Neuron (in vitro differentiated cells): ENCODE measurements at regions not wholly inside any gene's neighbourhood (a gene's known extent, or its start where the extent isn't known, plus 50 kb on each side); places are given as distances from the start of the nearest gene placed in this dataset.

Experiments
- H2AFZ ChIP-seq: one replicate; pipeline ENCODE4 v1.6.1; 2013; ENCODE audit warnings: low read depth, mild to moderate bottlenecking, inconsistent platforms, low read length, moderate library complexity
- H3K27me3 ChIP-seq: one replicate; pipeline ENCODE4 v1.6.1; 2013; ENCODE audit warnings: low read length; ENCODE audit not compliant: insufficient read depth
- H3K36me3 ChIP-seq: one replicate; pipeline ENCODE4 v1.6.1; 2013; ENCODE audit warnings: low read length; ENCODE audit not compliant: insufficient read depth
- H3K4me1 ChIP-seq: one replicate; pipeline ENCODE4 v1.6.1; 2013; ENCODE audit warnings: low read length; ENCODE audit not compliant: insufficient read depth
- H3K4me3 ChIP-seq: 2 replicates; pipeline ENCODE4 v1.5.1; 2013; ENCODE audit warnings: mild to moderate bottlenecking, low read length, moderate library complexity
- H3K9me3 ChIP-seq: one replicate; pipeline ENCODE4 v1.6.1; 2013; ENCODE audit warnings: low read length

DNA sequence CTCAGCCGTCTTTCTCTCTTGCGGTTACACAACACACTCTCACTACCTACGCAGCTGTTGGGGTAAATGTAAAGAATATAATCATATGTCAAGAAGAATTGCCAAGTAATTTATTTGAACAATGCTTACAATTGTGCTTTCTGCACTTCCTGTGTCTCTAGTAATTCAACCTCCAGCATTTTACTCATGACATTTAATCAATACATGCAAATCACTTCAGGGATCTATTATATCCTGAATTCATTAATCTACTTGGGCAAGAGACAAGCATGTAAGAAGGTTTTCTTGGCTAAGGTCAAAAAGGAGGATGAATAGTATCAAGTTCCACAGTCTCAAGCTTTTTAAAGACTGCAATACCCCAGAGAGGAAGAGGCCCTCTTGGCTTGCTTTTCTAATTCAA, 562.9 kb upstream of the ADARB2 start:
- H2AFZ ChIP-seq, result no peak overlapping the region
- H3K27me3 ChIP-seq, result no peaks in the 10 kb centered on the region
- H3K4me1 ChIP-seq, result no peaks in the 10 kb centered on the region
- H3K36me3 ChIP-seq, result no peaks in the 10 kb centered on the region
- no peak overlapping the region for H3K4me3 ChIP-seq
- no peaks in the 10 kb centered on the region for H3K9me3 ChIP-seq

DNA sequence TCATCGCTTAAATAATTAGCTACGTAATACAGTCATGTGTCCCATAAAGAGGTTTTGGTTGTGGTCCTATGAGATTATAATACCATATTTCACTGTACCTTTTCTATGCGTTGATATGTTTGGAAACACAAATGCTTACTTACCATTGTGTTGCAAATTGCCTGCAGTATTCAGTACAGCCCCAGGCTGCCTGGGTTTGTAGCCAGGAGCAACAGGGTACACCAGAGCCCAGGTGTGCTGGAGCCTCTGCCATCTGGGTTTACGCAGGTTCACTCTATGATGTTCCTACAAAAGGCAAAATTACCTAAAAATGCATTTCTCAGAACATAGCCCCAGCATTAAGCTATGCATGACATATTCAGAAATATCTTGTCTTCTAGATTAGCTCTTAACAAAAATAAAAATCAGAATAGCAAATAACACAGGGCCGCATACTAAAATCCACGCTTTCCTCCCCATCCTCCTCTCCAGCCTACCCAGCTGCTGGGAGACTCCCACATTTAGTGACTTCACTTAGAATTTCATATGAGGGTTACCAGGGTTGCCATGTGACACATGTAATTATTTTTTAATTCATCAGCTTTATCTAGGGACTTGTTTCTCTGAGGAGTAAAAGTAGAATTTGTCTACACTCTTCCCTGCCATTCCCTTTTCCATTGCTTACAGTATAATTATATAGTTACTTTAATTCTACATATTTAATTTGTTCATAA, 559.0 kb upstream of the ADARB2 start:
- no peaks in the 10 kb centered on the region for H3K9me3 ChIP-seq
- H2AFZ ChIP-seq, result no peak overlapping the region
- H3K36me3 ChIP-seq, result no peaks in the 10 kb centered on the region
- H3K27me3 ChIP-seq, result no peaks in the 10 kb centered on the region
- no peaks in the 10 kb centered on the region for H3K4me1 ChIP-seq
- no peak overlapping the region for H3K4me3 ChIP-seq

DNA sequence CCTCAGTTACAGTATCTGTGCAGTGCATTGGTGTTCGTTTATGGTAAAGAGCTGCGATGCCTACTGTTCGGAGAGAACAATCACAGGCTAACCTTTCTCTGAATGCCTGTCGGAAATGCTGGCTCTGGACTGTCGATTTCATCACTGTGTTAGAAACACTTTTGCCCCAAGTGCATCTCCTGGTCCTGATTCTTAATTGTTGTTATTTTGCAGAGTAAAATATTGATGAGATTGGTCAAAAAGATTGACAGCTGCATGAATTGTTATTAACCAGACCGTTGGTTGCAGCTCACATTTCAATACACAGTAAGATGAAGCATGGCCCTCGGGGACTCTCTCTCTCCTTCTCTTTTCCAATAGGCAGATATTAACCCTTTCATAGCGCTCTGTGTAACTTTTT, 557.4 kb upstream of the ADARB2 start:
- H3K27me3 ChIP-seq, result no peaks in the 10 kb centered on the region
- H3K36me3 ChIP-seq, result no peaks in the 10 kb centered on the region
- H2AFZ ChIP-seq, result no peak overlapping the region
- H3K9me3 ChIP-seq, result no peaks in the 10 kb centered on the region
- no peak overlapping the region for H3K4me3 ChIP-seq
- no peaks in the 10 kb centered on the region for H3K4me1 ChIP-seq

DNA sequence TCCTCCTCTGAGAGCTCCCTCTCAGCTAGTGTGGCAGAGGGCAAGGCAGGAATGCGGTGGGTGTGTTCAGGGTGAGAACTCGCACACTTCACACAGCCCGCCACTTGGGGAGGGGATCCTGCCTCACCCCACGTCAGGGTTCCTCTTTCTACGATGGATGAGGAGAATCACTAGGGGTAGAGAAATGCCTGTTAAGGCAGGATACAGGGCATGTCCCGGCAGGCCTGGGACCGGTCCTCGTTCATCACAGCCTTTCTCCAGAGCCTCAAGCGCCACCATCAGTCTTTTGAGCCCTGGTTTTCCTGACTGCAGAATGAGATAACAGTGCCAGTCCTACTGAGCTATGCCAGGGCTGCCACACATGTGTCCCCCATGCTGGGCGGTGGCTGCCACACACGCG, 546.7 kb upstream of the ADARB2 start:
- no peak overlapping the region for H3K4me3 ChIP-seq
- no peak overlapping the region for H2AFZ ChIP-seq
- H3K36me3 ChIP-seq, result no peaks in the 10 kb centered on the region
- H3K27me3 ChIP-seq, result no peaks in the 10 kb centered on the region
- H3K9me3 ChIP-seq, result no peaks in the 10 kb centered on the region
- H3K4me1 ChIP-seq, result no peaks in the 10 kb centered on the region

DNA sequence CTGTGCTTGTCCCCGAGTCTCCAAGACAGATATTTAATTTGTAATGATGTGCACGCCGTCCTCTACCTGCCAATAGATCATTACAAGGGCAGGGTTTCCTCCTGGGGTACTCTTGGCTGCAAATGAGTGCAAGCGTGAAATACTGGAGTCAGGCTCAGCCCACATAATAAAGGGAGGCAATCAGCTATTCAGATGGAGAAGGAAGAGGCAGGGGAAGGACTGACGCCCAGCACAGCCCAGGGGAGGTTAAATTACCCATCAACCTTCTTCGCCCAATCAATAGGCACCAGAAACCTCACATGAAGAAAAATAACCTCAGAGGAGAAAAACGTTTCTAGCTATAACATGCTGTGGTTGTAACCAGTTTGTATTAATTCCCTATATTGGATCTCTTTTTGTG, 544.9 kb upstream of the ADARB2 start:
- H3K4me1 ChIP-seq, result peaks cover 5% of the 10 kb centered on the region
- no peaks in the 10 kb centered on the region for H3K36me3 ChIP-seq
- H3K27me3 ChIP-seq, result no peaks in the 10 kb centered on the region
- H3K9me3 ChIP-seq, result no peaks in the 10 kb centered on the region
- no peak overlapping the region for H2AFZ ChIP-seq
- H3K4me3 ChIP-seq, result no peak overlapping the region

GRCh38 chr10:2280713-2281300, 543.5 kb upstream of the ADARB2 start:
- Histone ChIP-seq H2AFZ (no peak overlapping the region), H3K36me3 (no peaks in the 10 kb centered on the region), H3K27me3 (no peaks in the 10 kb centered on the region), H3K4me3 (no peak overlapping the region), H3K9me3 (no peaks in the 10 kb centered on the region), H3K4me1 (peaks cover 5% of the 10 kb centered on the region)

DNA sequence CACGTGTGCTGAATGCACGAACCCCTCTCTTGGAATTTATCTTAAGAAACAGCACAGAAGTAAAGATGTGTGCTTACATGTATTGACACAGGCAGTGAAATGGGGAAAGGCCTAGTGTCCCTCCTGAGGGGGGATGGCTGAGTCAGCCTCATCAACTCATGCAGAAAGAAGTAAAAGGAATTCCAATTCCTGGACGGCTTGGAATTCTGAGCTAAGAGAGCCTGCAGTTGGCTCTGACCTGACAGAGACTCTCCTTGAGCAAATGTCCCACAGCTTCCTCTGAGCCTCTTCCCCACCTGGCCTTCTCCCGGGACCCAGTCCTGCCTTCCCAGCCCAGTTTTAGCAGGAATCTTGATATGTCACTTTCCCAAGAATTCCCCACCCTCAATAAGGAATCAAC, 542.4 kb upstream of the ADARB2 start:
- no peak overlapping the region for H3K4me3 ChIP-seq
- H3K27me3 ChIP-seq, result no peaks in the 10 kb centered on the region
- no peak overlapping the region for H2AFZ ChIP-seq

DNA sequence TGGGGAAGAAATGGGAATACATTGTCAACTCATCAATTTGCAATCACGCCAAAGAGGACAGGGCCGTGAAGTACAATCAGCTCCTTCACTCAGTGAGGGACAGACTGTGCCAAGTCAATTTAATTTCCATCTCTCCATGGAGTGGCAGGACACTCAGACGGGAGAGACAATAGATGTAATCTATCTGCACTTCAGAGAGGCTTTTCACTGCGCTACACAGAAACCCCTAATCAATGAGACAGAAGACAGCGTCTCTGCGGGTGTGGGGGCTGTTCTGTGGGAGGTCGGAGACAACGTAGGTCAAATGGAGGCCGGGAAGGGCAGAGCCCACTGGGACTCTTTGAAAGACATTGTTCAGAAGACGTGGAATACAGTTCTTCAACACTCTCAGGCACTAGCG, 541.0 kb upstream of the ADARB2 start:
- H3K4me3 ChIP-seq, result no peak overlapping the region
- H3K4me1 ChIP-seq, result peaks cover 5% of the 10 kb centered on the region
- H3K27me3 ChIP-seq, result no peaks in the 10 kb centered on the region
- no peaks in the 10 kb centered on the region for H3K36me3 ChIP-seq
- no peaks in the 10 kb centered on the region for H3K9me3 ChIP-seq
- H2AFZ ChIP-seq, result no peak overlapping the region

More for the DNA sequence above, 542.4 kb upstream of the ADARB2 start:
- H3K9me3 ChIP-seq, result no peaks in the 10 kb centered on the region
- H3K4me1 ChIP-seq, result peaks cover 5% of the 10 kb centered on the region
- no peaks in the 10 kb centered on the region for H3K36me3 ChIP-seq

DNA sequence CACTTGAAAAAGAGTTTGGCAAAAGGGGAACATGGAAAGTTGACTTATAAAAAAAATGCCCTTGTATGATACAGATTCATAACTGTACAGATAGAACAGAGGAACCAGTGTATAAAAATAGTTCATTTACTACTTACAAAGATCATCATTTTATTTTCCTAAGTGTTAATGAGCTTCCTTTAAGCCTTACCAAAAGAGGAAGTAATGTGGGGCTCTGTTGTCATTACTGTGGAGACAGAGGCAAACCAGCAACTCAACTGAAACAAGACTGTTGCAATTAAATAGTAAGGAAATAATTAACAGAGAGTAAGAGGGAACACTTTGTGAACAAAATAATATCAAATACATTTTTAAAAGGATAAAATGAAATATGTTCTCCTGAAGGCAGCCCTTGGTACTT, 526.2 kb upstream of the ADARB2 start:
- Histone ChIP-seq H3K9me3 (no peaks in the 10 kb centered on the region), H3K4me3 (no peak overlapping the region), H3K36me3 (no peaks in the 10 kb centered on the region), H3K27me3 (no peaks in the 10 kb centered on the region), H2AFZ (no peak overlapping the region), H3K4me1 (no peaks in the 10 kb centered on the region)

DNA sequence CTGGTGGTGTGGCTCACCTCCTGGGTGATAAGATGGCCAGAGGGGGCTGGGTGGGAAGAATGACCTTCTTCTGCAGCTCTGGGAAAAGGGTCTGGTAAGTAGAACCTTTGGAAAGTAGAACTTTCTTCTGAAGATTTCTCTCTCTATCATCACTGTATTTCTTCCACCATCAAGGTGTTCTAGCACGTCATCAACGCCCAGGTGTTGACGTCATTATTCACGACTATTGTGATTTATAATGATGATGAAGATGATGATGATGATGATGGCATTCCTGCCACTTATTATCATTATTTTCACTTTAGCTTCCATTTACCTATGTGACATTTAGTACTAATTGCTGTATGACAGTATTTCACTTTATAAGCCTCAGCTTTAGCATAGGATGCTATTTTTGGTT, 525.6 kb upstream of the ADARB2 start:
- H3K27me3 ChIP-seq, result no peaks in the 10 kb centered on the region
- no peak overlapping the region for H2AFZ ChIP-seq
- H3K9me3 ChIP-seq, result no peaks in the 10 kb centered on the region
- no peaks in the 10 kb centered on the region for H3K4me1 ChIP-seq
- H3K4me3 ChIP-seq, result no peak overlapping the region
- H3K36me3 ChIP-seq, result no peaks in the 10 kb centered on the region

DNA sequence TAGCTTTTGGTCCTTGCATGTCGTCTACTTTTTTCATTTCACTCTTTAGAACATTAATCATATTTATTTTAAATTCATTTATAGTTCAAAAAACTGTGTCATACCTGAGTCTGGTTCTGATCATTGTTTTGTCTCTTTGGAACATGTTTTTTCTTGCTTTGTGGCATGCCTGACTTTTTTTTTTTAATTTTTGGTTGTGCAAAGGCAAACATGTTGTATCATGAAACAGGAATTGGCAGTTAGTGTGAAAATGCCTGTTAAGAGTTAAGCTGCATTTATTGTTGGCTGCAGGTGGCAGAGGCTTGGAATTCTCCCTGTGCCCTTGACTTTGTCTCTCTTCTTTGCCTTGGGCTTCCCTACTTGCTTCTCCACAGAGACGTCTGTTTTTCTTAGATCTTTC, 525.0 kb upstream of the ADARB2 start:
- Histone ChIP-seq H3K4me3 (no peak overlapping the region), H3K9me3 (no peaks in the 10 kb centered on the region), H3K27me3 (no peaks in the 10 kb centered on the region), H3K36me3 (no peaks in the 10 kb centered on the region), H2AFZ (no peak overlapping the region), H3K4me1 (no peaks in the 10 kb centered on the region)

- Histone ChIP-seq H3K4me3 (no peak overlapping the region), H3K36me3 (no peaks in the 10 kb centered on the region), H3K9me3 (no peaks in the 10 kb centered on the region), H2AFZ (no peak overlapping the region), H3K27me3 (no peaks in the 10 kb centered on the region), H3K4me1 (no peaks in the 10 kb centered on the region)
Measured at GRCh38 chr10:2256241-2256640, 518.9 kb upstream of the ADARB2 start.

DNA sequence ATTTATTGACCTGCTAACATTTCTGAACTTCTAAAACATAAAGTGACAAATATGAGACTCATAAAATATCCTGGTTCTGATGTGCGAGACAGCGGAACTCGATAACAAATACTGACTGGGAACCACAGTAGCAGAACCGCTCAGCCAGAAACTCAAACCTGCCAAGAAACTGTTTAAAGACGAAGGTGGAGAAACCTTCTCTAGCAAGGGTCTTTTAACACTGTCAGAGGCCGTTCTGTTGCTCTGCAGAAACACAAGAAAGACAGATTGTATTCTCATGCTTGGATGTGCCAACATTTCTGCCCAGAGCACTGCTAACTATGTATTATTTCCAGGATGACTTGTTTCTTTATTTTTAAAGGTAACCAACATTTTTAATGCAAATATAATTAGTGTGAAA, 514.8 kb upstream of the ADARB2 start:
- no peaks in the 10 kb centered on the region for H3K4me1 ChIP-seq
- no peaks in the 10 kb centered on the region for H3K27me3 ChIP-seq
- H3K4me3 ChIP-seq, result no peak overlapping the region
- no peaks in the 10 kb centered on the region for H3K9me3 ChIP-seq
- H2AFZ ChIP-seq, result no peak overlapping the region
- H3K36me3 ChIP-seq, result no peaks in the 10 kb centered on the region

- no peaks in the 10 kb centered on the region for H3K4me1 ChIP-seq
- H3K36me3 ChIP-seq, result no peaks in the 10 kb centered on the region
- no peak overlapping the region for H2AFZ ChIP-seq
- H3K9me3 ChIP-seq, result no peaks in the 10 kb centered on the region
- no peak overlapping the region for H3K4me3 ChIP-seq
- H3K27me3 ChIP-seq, result no peaks in the 10 kb centered on the region
Measured at GRCh38 chr10:2251631-2252030, 514.3 kb upstream of the ADARB2 start.
